ENCODE measurements at regions not wholly inside any gene's neighbourhood (a gene's known extent, or its start where the extent isn't known, plus 50 kb on each side); places are given as distances from the start of the nearest gene placed in this dataset.

- DNase-seq (ENCODE audit: low read depth in 2 of 2), result no peak
Observed at GRCh38 chr7:11294218-11294617, 320.5 kb downstream of the PHF14 start.

GRCh38 chr7:11294965-11295364 lies 321.3 kb downstream of the PHF14 start:
- DNase-seq (ENCODE audit: low read depth in 2 of 2), result no peak

- peak; percentile 13 to 21 for DNase-seq (ENCODE audit: low read depth in 2 of 2)
Observed at GRCh38 chr7:11297126-11297625, 323.5 kb downstream of the PHF14 start.

- DNase-seq (ENCODE audit: low read depth in 2 of 2), result no peak
Observed at GRCh38 chr7:11297764-11298163, 324.1 kb downstream of the PHF14 start.

GRCh38 chr7:11298220-11298619 lies 324.5 kb downstream of the PHF14 start:
- no peak for DNase-seq (ENCODE audit: low read depth in 2 of 2)

GRCh38 chr7:11300241-11300640 lies 326.6 kb downstream of the PHF14 start:
- no peak for DNase-seq (ENCODE audit: low read depth in 2 of 2)

GRCh38 chr7:11302121-11302520 lies 328.4 kb downstream of the PHF14 start:
- no peak for DNase-seq (ENCODE audit: low read depth in 2 of 2)

GRCh38 chr7:11313801-11314200 lies 340.1 kb downstream of the PHF14 start:
- no peak for DNase-seq (ENCODE audit: low read depth in 2 of 2)

- no peak for DNase-seq (ENCODE audit: low read depth in 2 of 2)
Observed at GRCh38 chr7:11315666-11316258, 342.1 kb downstream of the PHF14 start.

GRCh38 chr7:11317766-11318165 lies 344.1 kb downstream of the PHF14 start:
- no peak for DNase-seq (ENCODE audit: low read depth in 2 of 2)

- no peak for DNase-seq (ENCODE audit: low read depth in 2 of 2)
Observed at GRCh38 chr7:11319491-11320274, 346.0 kb downstream of the PHF14 start.

All from fibroblast of skin of left quadriceps (primary cell).